Smooth muscle cell (in vitro differentiated cells): ENCODE measurements at regions not wholly inside any gene's neighbourhood (a gene's known extent, or its start where the extent isn't known, plus 50 kb on each side); places are given as distances from the start of the nearest gene placed in this dataset.

Source experiments
- DNase-seq: peaks from one replicate; lab custom pipeline; 2025; ENCODE audit not compliant: unreplicated experiment; lab: John Stamatoyannopoulos, UW
- H2AFZ ChIP-seq: fragments of 200-600 bp; sonication (generic); 2 replicates; pipeline ENCODE4 v1.6.0; 2016; ENCODE audit warnings: antibody characterized with exemption, low read depth, mild to moderate bottlenecking
- H3F3A ChIP-seq: fragments of 200-600 bp; sonication (generic); 2 replicates; pipeline ENCODE4 v1.6.0; 2017; ENCODE audit warnings: antibody characterized with exemption, low read depth
- H3K27ac ChIP-seq: fragments of 200-600 bp; sonication (generic); 2 replicates; pipeline ENCODE4 v1.5.1; 2016; ENCODE audit warnings: low read depth, mild to moderate bottlenecking
- H3K27me3 ChIP-seq: fragments of 200-600 bp; sonication (generic); 2 replicates; pipeline ENCODE4 v1.6.1; 2016; ENCODE audit warnings: low read depth, mild to moderate bottlenecking
- H3K36me3 ChIP-seq: fragments of 200-600 bp; sonication (generic); 2 replicates; pipeline ENCODE4 v1.5.1; 2016; ENCODE audit warnings: low read depth
- H3K4me1 ChIP-seq: fragments of 200-600 bp; sonication (generic); 2 replicates; pipeline ENCODE4 v1.5.1; 2016; ENCODE audit warnings: low read depth
- H3K4me2 ChIP-seq: fragments of 200-600 bp; sonication (generic); 2 replicates; pipeline ENCODE4 v1.6.0; 2016; ENCODE audit warnings: mild to moderate bottlenecking
- H3K4me3 ChIP-seq: fragments of 200-600 bp; sonication (generic); 2 replicates; pipeline ENCODE4 v1.5.1; 2016; ENCODE audit warnings: mild to moderate bottlenecking
- H3K79me2 ChIP-seq: fragments of 200-600 bp; sonication (generic); 2 replicates; pipeline ENCODE4 v1.6.0; 2016; ENCODE audit warnings: low read depth, mild to moderate bottlenecking
- H3K9ac ChIP-seq: fragments of 200-600 bp; sonication (generic); 2 replicates; pipeline ENCODE4 v1.6.0; 2016; ENCODE audit warnings: low read depth
- H3K9me3 ChIP-seq: fragments of 200-600 bp; sonication (generic); replicated peaks from 2 replicates; pipeline ENCODE4 v1.5.1; 2016; ENCODE audit warnings: low read depth
- H4K20me1 ChIP-seq: fragments of 200-600 bp; sonication (generic); 2 replicates; pipeline ENCODE4 v1.6.0; 2016; ENCODE audit warnings: low read depth
- WGBS: methylation state at CpG from one replicate; pipeline ENCODE4 v1.1.7; 2016; ENCODE audit warnings: low lambda C conversion rate; 5-methylcytosine and 5-hydroxymethylcytosine counted together
- TF ChIP-seq, protein P1 (sequence below): fragments of 200-600 bp; sonication (generic); IDR thresholded peaks from 2 replicates; pipeline ENCODE4 v1.5.1; 2017; ENCODE audit warnings: borderline replicate concordance, mild to moderate bottlenecking, antibody characterized with exemption; ENCODE audit not compliant: insufficient read depth, poor library complexity, severe bottlenecking

DNA sequence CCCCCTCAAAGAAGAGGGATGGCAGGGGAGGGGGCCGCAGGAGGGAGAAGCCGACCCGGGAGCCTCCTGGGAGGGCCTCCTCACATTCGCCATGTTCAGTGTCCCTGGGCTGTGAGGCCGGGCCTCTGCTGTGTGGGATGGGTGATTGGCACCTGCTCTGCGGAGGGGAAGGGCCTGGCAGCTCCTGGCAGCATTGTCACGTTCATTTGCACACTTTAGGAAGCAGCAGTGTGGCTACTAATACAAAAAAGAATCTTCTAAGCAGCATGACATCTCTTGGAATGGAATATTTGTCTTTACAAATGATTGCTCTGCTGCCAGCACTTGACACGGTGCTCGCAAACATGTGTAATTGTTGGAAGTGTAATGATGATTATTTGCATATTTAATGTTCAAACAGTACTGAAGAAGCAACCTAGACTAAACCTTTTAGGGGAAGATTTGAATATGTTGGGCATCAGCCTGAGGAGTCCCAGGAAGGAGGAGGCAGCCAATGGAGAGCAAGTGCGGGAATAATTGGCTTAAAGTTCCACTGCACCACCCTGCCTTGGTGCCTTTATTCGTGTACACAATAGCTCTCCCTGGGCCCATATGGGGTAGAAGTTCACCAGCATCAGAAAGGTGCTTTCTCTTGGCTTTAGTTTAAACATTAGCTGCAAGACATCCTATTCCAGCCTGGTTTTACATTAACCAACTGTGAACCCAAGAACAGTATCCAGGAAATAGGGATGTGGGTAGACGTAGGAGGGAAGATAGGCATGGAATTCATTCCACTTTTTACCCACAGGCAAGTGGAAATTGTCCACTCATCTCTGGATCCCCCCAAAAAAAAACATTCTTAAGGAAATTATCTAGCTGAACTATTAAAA is 404.9 kb downstream of the TMEM182 start:
- H3K36me3 ChIP-seq = no peaks in the 10 kb centered on the region
- H3K4me2 ChIP-seq = no peak overlapping the region
- TF ChIP-seq, protein P1, sequence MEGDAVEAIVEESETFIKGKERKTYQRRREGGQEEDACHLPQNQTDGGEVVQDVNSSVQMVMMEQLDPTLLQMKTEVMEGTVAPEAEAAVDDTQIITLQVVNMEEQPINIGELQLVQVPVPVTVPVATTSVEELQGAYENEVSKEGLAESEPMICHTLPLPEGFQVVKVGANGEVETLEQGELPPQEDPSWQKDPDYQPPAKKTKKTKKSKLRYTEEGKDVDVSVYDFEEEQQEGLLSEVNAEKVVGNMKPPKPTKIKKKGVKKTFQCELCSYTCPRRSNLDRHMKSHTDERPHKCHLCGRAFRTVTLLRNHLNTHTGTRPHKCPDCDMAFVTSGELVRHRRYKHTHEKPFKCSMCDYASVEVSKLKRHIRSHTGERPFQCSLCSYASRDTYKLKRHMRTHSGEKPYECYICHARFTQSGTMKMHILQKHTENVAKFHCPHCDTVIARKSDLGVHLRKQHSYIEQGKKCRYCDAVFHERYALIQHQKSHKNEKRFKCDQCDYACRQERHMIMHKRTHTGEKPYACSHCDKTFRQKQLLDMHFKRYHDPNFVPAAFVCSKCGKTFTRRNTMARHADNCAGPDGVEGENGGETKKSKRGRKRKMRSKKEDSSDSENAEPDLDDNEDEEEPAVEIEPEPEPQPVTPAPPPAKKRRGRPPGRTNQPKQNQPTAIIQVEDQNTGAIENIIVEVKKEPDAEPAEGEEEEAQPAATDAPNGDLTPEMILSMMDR = no peak
- 91% methylated on average over 12 of the region's 12 CpGs for WGBS
- no peak for DNase-seq
- H3K9me3 ChIP-seq = no peaks in the 10 kb centered on the region
- H3K9ac ChIP-seq = no peak overlapping the region
- H3K4me3 ChIP-seq = no peak overlapping the region
- H2AFZ ChIP-seq = no peak overlapping the region
- no peaks in the 10 kb centered on the region for H4K20me1 ChIP-seq
- H3K27ac ChIP-seq = no peak overlapping the region
- H3K4me1 ChIP-seq = no peaks in the 10 kb centered on the region
- H3K79me2 ChIP-seq = no peaks in the 10 kb centered on the region
- no peaks in the 10 kb centered on the region for H3K27me3 ChIP-seq
- H3F3A ChIP-seq = no peaks in the 10 kb centered on the region

DNA sequence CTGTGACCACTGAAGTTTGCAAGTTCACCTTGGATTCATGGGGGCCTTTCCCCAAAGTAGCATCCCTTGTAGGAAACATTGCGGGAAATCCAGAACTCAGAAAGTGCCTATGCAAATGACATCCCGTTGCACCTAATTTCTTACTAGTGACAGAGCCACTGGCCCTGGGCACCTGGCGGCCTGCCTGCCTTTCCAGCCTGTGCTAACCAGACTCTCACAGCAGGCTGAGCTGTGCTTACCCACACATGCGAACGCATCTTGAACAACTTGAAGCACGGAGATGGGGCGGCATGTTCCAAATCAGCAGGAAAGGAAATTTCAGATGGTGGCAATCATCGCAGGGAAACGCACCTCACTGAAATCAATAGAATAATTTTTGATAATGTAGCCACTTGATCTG is 405.8 kb downstream of the TMEM182 start:
- WGBS = 95% methylated on average over 9 of the region's 9 CpGs
- Histone ChIP-seq H4K20me1 (no peaks in the 10 kb centered on the region), H3K79me2 (no peaks in the 10 kb centered on the region), H3K27me3 (no peaks in the 10 kb centered on the region), H3K4me1 (no peaks in the 10 kb centered on the region), H3K36me3 (no peaks in the 10 kb centered on the region), H3K9ac (no peak overlapping the region), H2AFZ (no peak overlapping the region), H3K4me2 (no peak overlapping the region), H3K9me3 (no peaks in the 10 kb centered on the region), H3K27ac (no peak overlapping the region), H3F3A (no peaks in the 10 kb centered on the region), H3K4me3 (no peak overlapping the region)
- TF ChIP-seq, protein P1 = no peak
- DNase-seq = no peak

DNA sequence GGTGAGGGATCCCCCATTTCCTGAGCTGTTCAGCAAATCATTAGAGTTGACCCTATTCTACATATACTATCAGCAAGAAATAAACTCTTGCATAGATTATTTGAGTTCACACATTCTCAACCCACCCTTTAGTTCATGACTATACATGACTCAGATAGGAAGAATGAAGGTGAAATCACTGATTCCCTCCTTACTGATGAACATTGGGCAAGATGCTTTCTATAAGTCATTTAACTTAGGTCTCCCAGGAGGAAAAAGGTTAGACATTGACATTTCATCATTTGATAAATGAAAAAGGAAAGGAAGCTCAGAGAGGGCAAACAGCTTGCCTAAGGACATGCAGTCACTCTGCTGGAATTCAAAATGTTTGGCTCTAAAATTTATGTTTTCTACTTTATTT is 408.0 kb downstream of the TMEM182 start:
- H4K20me1 ChIP-seq = no peaks in the 10 kb centered on the region
- TF ChIP-seq, protein P1 = no peak
- no peak overlapping the region for H2AFZ ChIP-seq

DNA sequence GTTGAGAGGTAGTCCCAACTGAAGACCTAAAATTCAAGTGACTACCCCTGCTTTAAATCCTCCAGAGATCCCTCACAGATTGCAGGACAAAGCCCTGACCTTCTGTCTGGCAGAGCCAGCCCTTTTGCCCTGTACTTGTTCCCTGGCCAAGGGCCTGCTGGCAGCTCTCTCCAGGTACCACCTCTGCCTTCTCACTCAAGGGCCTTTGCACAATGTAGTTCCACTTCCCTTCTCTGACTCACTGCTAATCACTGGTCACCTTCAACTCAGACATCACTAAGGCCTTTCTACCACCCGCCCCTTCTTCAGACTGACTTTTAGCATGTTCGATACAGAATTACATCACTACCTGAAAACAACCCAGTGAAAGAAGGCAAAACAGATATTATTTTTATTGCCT is 411.0 kb downstream of the TMEM182 start:
- H3K9me3 ChIP-seq = no peaks in the 10 kb centered on the region
- WGBS = 99% methylated on average over 2 of the region's 2 CpGs

More for the DNA sequence above, 408.0 kb downstream of the TMEM182 start:
- no peaks in the 10 kb centered on the region for H3K4me1 ChIP-seq
- no peaks in the 10 kb centered on the region for H3F3A ChIP-seq
- H3K27me3 ChIP-seq = no peaks in the 10 kb centered on the region
- no peaks in the 10 kb centered on the region for H3K9me3 ChIP-seq
- no peak for DNase-seq
- H3K27ac ChIP-seq = no peak overlapping the region
- H3K4me3 ChIP-seq = no peak overlapping the region
- H3K36me3 ChIP-seq = no peaks in the 10 kb centered on the region
- no peak overlapping the region for H3K4me2 ChIP-seq
- no peak overlapping the region for H3K9ac ChIP-seq
- no peaks in the 10 kb centered on the region for H3K79me2 ChIP-seq

More for the DNA sequence above, 411.0 kb downstream of the TMEM182 start:
- H3K4me3 ChIP-seq = no peak overlapping the region
- no peak for DNase-seq
- no peak overlapping the region for H2AFZ ChIP-seq
- H3K4me2 ChIP-seq = no peak overlapping the region
- H3K9ac ChIP-seq = no peak overlapping the region
- H3K36me3 ChIP-seq = no peaks in the 10 kb centered on the region
- no peaks in the 10 kb centered on the region for H3K79me2 ChIP-seq
- no peaks in the 10 kb centered on the region for H3F3A ChIP-seq
- H3K27ac ChIP-seq = no peak overlapping the region
- H3K27me3 ChIP-seq = no peaks in the 10 kb centered on the region
- TF ChIP-seq, protein P1 = no peak
- H4K20me1 ChIP-seq = no peaks in the 10 kb centered on the region
- peaks cover 9% of the 10 kb centered on the region for H3K4me1 ChIP-seq
